WTC11 (cell line): ENCODE measurements at regions not wholly inside any gene's neighbourhood (a gene's known extent, or its start where the extent isn't known, plus 50 kb on each side); places are given as distances from the start of the nearest gene placed in this dataset.

Experiments
- ATAC-seq: fragments of 200-7000 bp; cut with Tn5 transposase; 2 replicates; pipeline ENCODE4 v1.10.0; 2021; ENCODE audit warnings: mild to moderate bottlenecking, moderate library complexity
- CTCF ChIA-PET: fragments of 300-600 bp; sonication (Branson Sonifier 250); formaldehyde crosslinking; loops from one replicate; lab custom pipeline; 2021; ENCODE audit warnings: antibody characterized with exemption; lab: Charles Lee
- POLR2A ChIA-PET: fragments of 350-600 bp; sonication (Branson Sonifier 250); formaldehyde crosslinking; loops from one replicate; lab custom pipeline; 2021; ENCODE audit warnings: antibody characterized with exemption; lab: Charles Lee
- DNase-seq: peaks from one replicate; pipeline ENCODE4 v3.0.0; 2021; ENCODE audit warnings: low spot score
- H3K27ac Mint-ChIP-seq: 2 replicates; pipeline ENCODE4 v1.8.0; 2021; ENCODE audit warnings: mixed read lengths
- H3K27me3 Mint-ChIP-seq: 2 replicates; pipeline ENCODE4 v1.8.0; 2021; ENCODE audit warnings: low read depth, mild to moderate bottlenecking, moderate library complexity, mixed read lengths
- H3K36me3 Mint-ChIP-seq: 2 replicates; pipeline ENCODE4 v1.8.0; 2021; ENCODE audit warnings: mixed read lengths
- H3K4me1 Mint-ChIP-seq: 2 replicates; pipeline ENCODE4 v1.8.0; 2022; ENCODE audit warnings: mixed read lengths
- H3K4me3 Mint-ChIP-seq: 2 replicates; pipeline ENCODE4 v1.8.0; 2021; ENCODE audit warnings: mild to moderate bottlenecking, moderate library complexity, mixed read lengths
- H3K9me3 Mint-ChIP-seq: 2 replicates; pipeline ENCODE4 v1.8.0; 2021; ENCODE audit warnings: mixed read lengths
- ESRRA ChIP-seq: sonication (generic); formaldehyde crosslinking; IDR thresholded peaks from 2 replicates; pipeline ENCODE4 v1.8.1; 2022; ENCODE audit warnings: mild to moderate bottlenecking, missing genetic modification reagents, borderline replicate concordance
- FOXJ3 ChIP-seq: sonication (generic); formaldehyde crosslinking; IDR thresholded peaks from 2 replicates; pipeline ENCODE4 v1.9.0; 2021; ENCODE audit warnings: missing genetic modification reagents, mild to moderate bottlenecking, borderline replicate concordance
- FOXP1 ChIP-seq: sonication (generic); formaldehyde crosslinking; IDR thresholded peaks from 2 replicates; pipeline ENCODE4 v1.8.0; 2022; ENCODE audit warnings: missing genetic modification reagents, mild to moderate bottlenecking, moderate library complexity, borderline replicate concordance
- GRHL2 ChIP-seq: fragments of 250-450 bp; sonication (Bioruptor Pico); IDR thresholded peaks from 2 replicates; pipeline ENCODE4 v1.8.0; 2022; ENCODE audit warnings: mild to moderate bottlenecking, moderate library complexity; ENCODE audit not compliant: insufficient replicate concordance, severe bottlenecking
- MXD4 ChIP-seq: fragments of 250-450 bp; sonication (Bioruptor Pico); IDR thresholded peaks from 2 replicates; pipeline ENCODE4 v1.8.0; 2021; ENCODE audit warnings: mild to moderate bottlenecking, moderate library complexity, borderline replicate concordance
- TEAD1 ChIP-seq: sonication (generic); formaldehyde crosslinking; IDR thresholded peaks from 2 replicates; pipeline ENCODE4 v1.8.0; 2022; ENCODE audit warnings: mild to moderate bottlenecking, missing genetic modification reagents
- TEAD4 ChIP-seq: sonication (generic); formaldehyde crosslinking; IDR thresholded peaks from 2 replicates; pipeline ENCODE4 v1.8.0; 2022; ENCODE audit warnings: mild to moderate bottlenecking, missing genetic modification reagents
- TF ChIP-seq, protein P1 (sequence below): sonication (generic); formaldehyde crosslinking; IDR thresholded peaks from 2 replicates; pipeline ENCODE4 v1.8.1; 2023; ENCODE audit warnings: mild to moderate bottlenecking, missing genetic modification reagents, borderline replicate concordance
- TF ChIP-seq, protein P2 (sequence below): sonication (generic); formaldehyde crosslinking; IDR thresholded peaks from 2 replicates; pipeline ENCODE4 v1.8.0; 2023; ENCODE audit warnings: missing genetic modification reagents
- TF ChIP-seq, protein P3 (sequence below): sonication (generic); formaldehyde crosslinking; IDR thresholded peaks from 2 replicates; pipeline ENCODE4 v1.8.1; 2023; ENCODE audit warnings: mild to moderate bottlenecking, moderate library complexity, missing genetic modification reagents
- TF ChIP-seq, protein P4 (sequence below): sonication (generic); formaldehyde crosslinking; IDR thresholded peaks from 2 replicates; pipeline ENCODE4 v1.8.0; 2023; ENCODE audit warnings: mild to moderate bottlenecking, missing genetic modification reagents

DNA sequence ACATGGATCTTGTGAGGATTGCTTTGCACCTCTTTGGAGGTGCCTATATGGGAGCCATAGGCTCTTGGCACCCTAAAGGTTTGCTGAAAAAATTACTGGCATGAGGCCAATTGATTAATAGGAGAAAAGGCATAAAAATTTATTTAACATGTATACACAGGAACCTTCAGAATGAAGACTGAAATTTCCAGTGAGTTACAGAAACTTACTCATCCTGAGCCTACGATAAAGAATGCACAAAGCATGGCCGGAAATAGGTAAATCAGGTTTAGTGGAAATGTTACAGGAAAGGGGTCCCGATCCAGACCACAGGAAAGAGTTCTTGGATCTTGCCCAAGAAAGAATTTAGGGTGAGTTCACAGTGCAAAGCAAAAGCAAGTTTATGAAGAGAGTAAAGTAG is 625.3 kb downstream of the MMUT start:
- peaks cover 4% of the 10 kb centered on the region; the same call in 1 of the 2 replicates for H3K27me3 Mint-ChIP-seq
- H3K4me3 Mint-ChIP-seq = no peak overlapping the region
- peaks cover 19% of the 10 kb centered on the region for H3K4me1 Mint-ChIP-seq
- no peak overlapping the region for H3K27ac Mint-ChIP-seq
- POLR2A ChIA-PET = no interaction called here
- peaks cover 36% of the 10 kb centered on the region for H3K36me3 Mint-ChIP-seq
- DNase-seq (no peak), ATAC-seq (no peak)
- CTCF ChIA-PET = no interaction called here
- TF ChIP-seq, protein P1, sequence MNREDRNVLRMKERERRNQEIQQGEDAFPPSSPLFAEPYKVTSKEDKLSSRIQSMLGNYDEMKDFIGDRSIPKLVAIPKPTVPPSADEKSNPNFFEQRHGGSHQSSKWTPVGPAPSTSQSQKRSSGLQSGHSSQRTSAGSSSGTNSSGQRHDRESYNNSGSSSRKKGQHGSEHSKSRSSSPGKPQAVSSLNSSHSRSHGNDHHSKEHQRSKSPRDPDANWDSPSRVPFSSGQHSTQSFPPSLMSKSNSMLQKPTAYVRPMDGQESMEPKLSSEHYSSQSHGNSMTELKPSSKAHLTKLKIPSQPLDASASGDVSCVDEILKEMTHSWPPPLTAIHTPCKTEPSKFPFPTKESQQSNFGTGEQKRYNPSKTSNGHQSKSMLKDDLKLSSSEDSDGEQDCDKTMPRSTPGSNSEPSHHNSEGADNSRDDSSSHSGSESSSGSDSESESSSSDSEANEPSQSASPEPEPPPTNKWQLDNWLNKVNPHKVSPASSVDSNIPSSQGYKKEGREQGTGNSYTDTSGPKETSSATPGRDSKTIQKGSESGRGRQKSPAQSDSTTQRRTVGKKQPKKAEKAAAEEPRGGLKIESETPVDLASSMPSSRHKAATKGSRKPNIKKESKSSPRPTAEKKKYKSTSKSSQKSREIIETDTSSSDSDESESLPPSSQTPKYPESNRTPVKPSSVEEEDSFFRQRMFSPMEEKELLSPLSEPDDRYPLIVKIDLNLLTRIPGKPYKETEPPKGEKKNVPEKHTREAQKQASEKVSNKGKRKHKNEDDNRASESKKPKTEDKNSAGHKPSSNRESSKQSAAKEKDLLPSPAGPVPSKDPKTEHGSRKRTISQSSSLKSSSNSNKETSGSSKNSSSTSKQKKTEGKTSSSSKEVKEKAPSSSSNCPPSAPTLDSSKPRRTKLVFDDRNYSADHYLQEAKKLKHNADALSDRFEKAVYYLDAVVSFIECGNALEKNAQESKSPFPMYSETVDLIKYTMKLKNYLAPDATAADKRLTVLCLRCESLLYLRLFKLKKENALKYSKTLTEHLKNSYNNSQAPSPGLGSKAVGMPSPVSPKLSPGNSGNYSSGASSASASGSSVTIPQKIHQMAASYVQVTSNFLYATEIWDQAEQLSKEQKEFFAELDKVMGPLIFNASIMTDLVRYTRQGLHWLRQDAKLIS = no peak
- TF ChIP-seq, protein P2, sequence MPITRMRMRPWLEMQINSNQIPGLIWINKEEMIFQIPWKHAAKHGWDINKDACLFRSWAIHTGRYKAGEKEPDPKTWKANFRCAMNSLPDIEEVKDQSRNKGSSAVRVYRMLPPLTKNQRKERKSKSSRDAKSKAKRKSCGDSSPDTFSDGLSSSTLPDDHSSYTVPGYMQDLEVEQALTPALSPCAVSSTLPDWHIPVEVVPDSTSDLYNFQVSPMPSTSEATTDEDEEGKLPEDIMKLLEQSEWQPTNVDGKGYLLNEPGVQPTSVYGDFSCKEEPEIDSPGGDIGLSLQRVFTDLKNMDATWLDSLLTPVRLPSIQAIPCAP = no peak
- TF ChIP-seq, all 79 proteins: peak for 0
- peaks cover 32% of the 10 kb centered on the region for H3K9me3 Mint-ChIP-seq

DNA sequence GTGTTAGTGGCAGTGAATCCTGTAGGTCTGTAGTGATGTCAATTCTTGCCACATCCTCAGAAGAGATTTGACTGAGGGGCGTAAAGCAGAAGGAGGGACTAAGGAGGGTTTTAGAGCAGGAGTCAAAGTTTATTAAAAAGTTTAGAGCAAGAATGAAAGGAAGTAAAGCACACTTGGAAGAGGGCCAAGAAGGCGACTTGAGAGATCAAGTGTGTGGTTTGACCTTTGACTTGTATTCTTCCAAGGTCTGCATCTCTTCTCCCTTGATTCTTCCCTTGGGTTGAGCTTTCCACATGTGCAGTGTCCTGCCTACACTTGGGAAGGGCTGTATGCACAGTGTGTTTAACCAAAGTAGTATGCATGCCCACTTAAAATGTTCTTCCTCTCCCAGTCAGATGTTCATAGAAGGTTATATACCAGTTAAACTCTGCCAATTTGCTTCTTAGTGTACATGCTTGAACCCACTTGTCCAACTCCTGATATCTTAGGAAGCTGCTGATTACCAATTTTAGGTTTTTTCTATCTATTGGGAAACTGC is 627.6 kb downstream of the MMUT start:
- no peak overlapping the region for H3K27ac Mint-ChIP-seq
- no peak for ATAC-seq
- ChIA-PET CTCF (no interaction called here), POLR2A (no interaction called here)
- H3K4me3 Mint-ChIP-seq = no peak overlapping the region
- peaks cover 10% of the 10 kb centered on the region for H3K9me3 Mint-ChIP-seq
- H3K4me1 Mint-ChIP-seq = peaks cover 19% of the 10 kb centered on the region
- H3K27me3 Mint-ChIP-seq = no peaks in the 10 kb centered on the region
- no peak for TF ChIP-seq GRHL2 (CRISPR knock-in tag)
- TF ChIP-seq FOXP1 (CRISPR knock-in tag) = no peak
- no peak for TF ChIP-seq FOXJ3 (CRISPR knock-in tag)
- DNase-seq = no peak
- peaks cover 13% of the 10 kb centered on the region for H3K36me3 Mint-ChIP-seq

DNA sequence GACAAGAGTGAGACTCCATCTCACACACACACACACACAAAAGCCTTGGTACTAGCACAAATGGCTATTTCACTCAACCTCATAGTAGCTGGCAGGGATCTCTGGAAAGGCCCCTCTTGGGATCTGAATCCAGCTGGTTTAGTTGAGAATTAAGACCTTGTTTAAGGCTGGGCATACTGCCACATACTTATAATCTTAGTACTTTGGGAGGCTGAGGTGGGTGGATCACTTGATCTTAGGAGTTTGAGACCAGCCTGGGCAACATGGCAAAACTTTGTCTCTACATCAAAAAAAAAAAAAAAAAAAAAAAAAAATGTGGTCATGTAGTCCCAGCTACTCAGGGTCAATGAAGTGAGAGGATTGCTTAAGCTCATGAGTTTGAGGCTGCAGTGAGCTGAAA is 628.3 kb downstream of the MMUT start:
- no peak for ATAC-seq
- Mint-ChIP-seq H3K36me3 (peaks cover 6% of the 10 kb centered on the region), H3K27me3 (no peaks in the 10 kb centered on the region), H3K4me1 (peaks cover 18% of the 10 kb centered on the region), H3K9me3 (peaks cover 5% of the 10 kb centered on the region), H3K27ac (no peak overlapping the region), H3K4me3 (no peak overlapping the region)
- CTCF ChIA-PET = no interaction called here
- no peak for DNase-seq
- POLR2A ChIA-PET = no interaction called here
- no peak for TF ChIP-seq MXD4 (CRISPR knock-in tag)
- TF ChIP-seq, protein P3, sequence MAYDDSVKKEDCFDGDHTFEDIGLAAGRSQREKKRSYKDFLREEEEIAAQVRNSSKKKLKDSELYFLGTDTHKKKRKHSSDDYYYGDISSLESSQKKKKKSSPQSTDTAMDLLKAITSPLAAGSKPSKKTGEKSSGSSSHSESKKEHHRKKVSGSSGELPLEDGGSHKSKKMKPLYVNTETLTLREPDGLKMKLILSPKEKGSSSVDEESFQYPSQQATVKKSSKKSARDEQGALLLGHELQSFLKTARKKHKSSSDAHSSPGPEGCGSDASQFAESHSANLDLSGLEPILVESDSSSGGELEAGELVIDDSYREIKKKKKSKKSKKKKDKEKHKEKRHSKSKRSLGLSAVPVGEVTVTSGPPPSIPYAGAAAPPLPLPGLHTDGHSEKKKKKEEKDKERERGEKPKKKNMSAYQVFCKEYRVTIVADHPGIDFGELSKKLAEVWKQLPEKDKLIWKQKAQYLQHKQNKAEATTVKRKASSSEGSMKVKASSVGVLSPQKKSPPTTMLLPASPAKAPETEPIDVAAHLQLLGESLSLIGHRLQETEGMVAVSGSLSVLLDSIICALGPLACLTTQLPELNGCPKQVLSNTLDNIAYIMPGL = no peak
- no peak for TF ChIP-seq TEAD1
- TF ChIP-seq, protein P4, sequence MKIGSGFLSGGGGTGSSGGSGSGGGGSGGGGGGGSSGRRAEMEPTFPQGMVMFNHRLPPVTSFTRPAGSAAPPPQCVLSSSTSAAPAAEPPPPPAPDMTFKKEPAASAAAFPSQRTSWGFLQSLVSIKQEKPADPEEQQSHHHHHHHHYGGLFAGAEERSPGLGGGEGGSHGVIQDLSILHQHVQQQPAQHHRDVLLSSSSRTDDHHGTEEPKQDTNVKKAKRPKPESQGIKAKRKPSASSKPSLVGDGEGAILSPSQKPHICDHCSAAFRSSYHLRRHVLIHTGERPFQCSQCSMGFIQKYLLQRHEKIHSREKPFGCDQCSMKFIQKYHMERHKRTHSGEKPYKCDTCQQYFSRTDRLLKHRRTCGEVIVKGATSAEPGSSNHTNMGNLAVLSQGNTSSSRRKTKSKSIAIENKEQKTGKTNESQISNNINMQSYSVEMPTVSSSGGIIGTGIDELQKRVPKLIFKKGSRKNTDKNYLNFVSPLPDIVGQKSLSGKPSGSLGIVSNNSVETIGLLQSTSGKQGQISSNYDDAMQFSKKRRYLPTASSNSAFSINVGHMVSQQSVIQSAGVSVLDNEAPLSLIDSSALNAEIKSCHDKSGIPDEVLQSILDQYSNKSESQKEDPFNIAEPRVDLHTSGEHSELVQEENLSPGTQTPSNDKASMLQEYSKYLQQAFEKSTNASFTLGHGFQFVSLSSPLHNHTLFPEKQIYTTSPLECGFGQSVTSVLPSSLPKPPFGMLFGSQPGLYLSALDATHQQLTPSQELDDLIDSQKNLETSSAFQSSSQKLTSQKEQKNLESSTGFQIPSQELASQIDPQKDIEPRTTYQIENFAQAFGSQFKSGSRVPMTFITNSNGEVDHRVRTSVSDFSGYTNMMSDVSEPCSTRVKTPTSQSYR (CRISPR knock-in tag) = no peak
- no peak for TF ChIP-seq ESRRA (CRISPR knock-in tag)
- no peak for TF ChIP-seq TEAD4
